Spleen (tissue), 11 donors: ENCODE measurements at regions not wholly inside any gene's neighbourhood (a gene's known extent, or its start where the extent isn't known, plus 50 kb on each side); places are given as distances from the start of the nearest gene placed in this dataset.

Source experiments
- DNase-seq: peaks from one replicate; pipeline ENCODE4 v3.0.0-alpha.2; 2020
- H3K27ac ChIP-seq, 8 donors: fragments of 200-600 bp; sonication (generic) in 7 of 8; 1 replicate in 4 of 8; 2 replicates in 4 of 8; pipeline versions ENCODE4 v1.5.0 to v1.8.0; 2016 to 2021; ENCODE audit warnings: inconsistent platforms in 4 of 8, mild to moderate bottlenecking in 4 of 8, moderate library complexity in 1 of 8
- H3K27me3 ChIP-seq, 7 donors: fragments of 200-600 bp; sonication (generic) in 6 of 7; replicated peaks in 1 of 7; 1 replicate in 4 of 7; 2 replicates in 3 of 7; pipeline versions ENCODE4 v1.5.0 to v1.8.0; 2016 to 2021; ENCODE audit warnings: inconsistent platforms in 3 of 7, mild to moderate bottlenecking in 1 of 7
- H3K36me3 ChIP-seq, 6 donors: fragments of 200-600 bp; sonication (generic) in 5 of 6; 1 replicate in 4 of 6; 2 replicates in 2 of 6; pipeline versions ENCODE4 v1.5.0 to v1.8.0; 2016 to 2021; ENCODE audit warnings: inconsistent platforms in 2 of 6
- H3K4me1 ChIP-seq, 6 donors: fragments of 200-600 bp; sonication (generic) in 5 of 6; 1 replicate in 3 of 6; 2 replicates in 3 of 6; pipeline versions ENCODE4 v1.5.0 to v1.8.0; 2016 to 2021; ENCODE audit warnings: inconsistent platforms in 3 of 6
- H3K4me3 ChIP-seq, 8 donors: fragments of 200-600 bp; sonication (generic) in 7 of 8; 1 replicate in 4 of 8; 2 replicates in 4 of 8; pipeline versions ENCODE4 v1.5.0 to v1.8.0; 2016 to 2021; ENCODE audit warnings: inconsistent platforms in 4 of 8, mild to moderate bottlenecking in 4 of 8, moderate library complexity in 2 of 8
- H3K9me3 ChIP-seq, 8 donors: fragments of 200-600 bp; sonication (generic) in 7 of 8; 1 replicate in 4 of 8; 2 replicates in 4 of 8; pipeline versions ENCODE4 v1.5.0 to v1.8.0; 2016 to 2021; ENCODE audit warnings: inconsistent platforms in 4 of 8
- CTCF ChIP-seq, 11 experiments: fragments of 200-600 bp in 7 of 11; fragments of 450-650 bp in 4 of 11; sonication (generic) in 4 of 11; IDR thresholded peaks in 8 of 11; conservative IDR thresholded peaks in 3 of 11; 1 replicate in 7 of 11; 2 replicates in 4 of 11; pipeline versions ENCODE4 v1.4.0 to v1.8.0; 2016 to 2021; ENCODE audit warnings: antibody characterized with exemption in 11 of 11, inconsistent platforms in 4 of 11, mild to moderate bottlenecking in 1 of 11
- POLR2A ChIP-seq, 3 donors: fragments of 450-650 bp; IDR thresholded peaks; one replicate each; pipeline ENCODE4 v1.5.1; 2017; ENCODE audit warnings: antibody characterized with exemption in 3 of 3, mild to moderate bottlenecking in 1 of 3
- POLR2AphosphoS5 ChIP-seq, 3 donors: sonication (generic); formaldehyde crosslinking; IDR thresholded peaks; one replicate each; pipeline ENCODE4 v1.5.1; 2017; ENCODE audit warnings: antibody characterized with exemption in 3 of 3
- WGBS, 5 donors: extraction: QIAGEN DNeasy Blood & Tissue Kit in 3 of 5; methylation state at CpG; one replicate each; pipeline versions ENCODE4 v1.1.5 to v1.1.7; 2013 to 2018; 5-methylcytosine and 5-hydroxymethylcytosine counted together
- intact Hi-C: fragments of 100-400 bp; cut with DNase I; formaldehyde crosslinking; loops from one replicate; pipeline ENCODE4 v1.15.0; 2023; ENCODE audit warnings: low total_unique reads
- donor health status: healthy with polysubstance abuse.
- donor health status: DM: no; HTN: no; CAD: no; lungs with moderate emphysema.
- donor health status: DM: no; HTN: no; CAD: no.
- donor health status: Bipolar disorder and iron deficiency.
- donor health status: healthy.
- donor health status: DM: no; HTN: no; CAD: no.
- donor health status: DM: yes; HTN: yes; CAD: no.

GRCh38 chr7:81857385-81857784 lies 87.5 kb upstream of the HGF start:
- H3K4me3 ChIP-seq, result no peak overlapping the region
- 82 to 96% (median 86%) methylated on average over 2 of the region's 2 CpGs for WGBS, 5 donors
- DNase-seq, result no peak
- H3K36me3 ChIP-seq, result no peaks in the 10 kb centered on the region
- peaks cover 0 to 6% (median 0%) of the 10 kb centered on the region in 8 donors for H3K9me3 ChIP-seq
- intact Hi-C loops, result no loop called here
- TF ChIP-seq POLR2AphosphoS5 (IDR thresholded peaks at IDR 0.05), result no peak
- TF ChIP-seq POLR2A (IDR thresholded peaks at IDR 0.05), result no peak
- TF ChIP-seq CTCF (IDR thresholded peaks at IDR 0.05 in 8 of 11, conservative IDR thresholded peaks at IDR 0.05 in 3 of 11), result no peak
- no peaks in the 10 kb centered on the region for H3K4me1 ChIP-seq
- H3K27ac ChIP-seq, result no peak overlapping the region
- no peaks in the 10 kb centered on the region for H3K27me3 ChIP-seq

- Histone ChIP-seq H3K9me3 (no peaks in the 10 kb centered on the region), H3K36me3 (no peaks in the 10 kb centered on the region), H3K4me1 (no peaks in the 10 kb centered on the region), H3K27ac (no peak overlapping the region), H3K4me3 (no peak overlapping the region), H3K27me3 (no peaks in the 10 kb centered on the region)
- intact Hi-C loops, result no loop called here
- no peak for TF ChIP-seq CTCF (IDR thresholded peaks at IDR 0.05 in 8 of 11, conservative IDR thresholded peaks at IDR 0.05 in 3 of 11)
- no peak for TF ChIP-seq POLR2AphosphoS5 (IDR thresholded peaks at IDR 0.05)
- TF ChIP-seq POLR2A (IDR thresholded peaks at IDR 0.05), result no peak
- WGBS, 5 donors, result 93 to 97% (median 94%) methylated on average over 2 of the region's 2 CpGs
- DNase-seq, result no peak
Observed at GRCh38 chr7:81854518-81854917, 84.7 kb upstream of the HGF start.

GRCh38 chr7:81852701-81853100 lies 82.9 kb upstream of the HGF start:
- Histone ChIP-seq H3K4me3 (no peak overlapping the region), H3K9me3 (no peaks in the 10 kb centered on the region), H3K36me3 (no peaks in the 10 kb centered on the region), H3K27ac (no peak overlapping the region), H3K4me1 (no peaks in the 10 kb centered on the region), H3K27me3 (no peaks in the 10 kb centered on the region)
- intact Hi-C loops, result no loop called here
- no peak for TF ChIP-seq POLR2A (IDR thresholded peaks at IDR 0.05)
- TF ChIP-seq CTCF (IDR thresholded peaks at IDR 0.05 in 8 of 11, conservative IDR thresholded peaks at IDR 0.05 in 3 of 11), result no peak
- TF ChIP-seq POLR2AphosphoS5 (IDR thresholded peaks at IDR 0.05), result no peak
- DNase-seq, result no peak

GRCh38 chr7:81851413-81851812 lies 81.6 kb upstream of the HGF start:
- H3K27me3 ChIP-seq, result no peaks in the 10 kb centered on the region
- H3K9me3 ChIP-seq, result no peaks in the 10 kb centered on the region
- H3K4me1 ChIP-seq, result peaks cover 0 to 9% (median 4%) of the 10 kb centered on the region in 6 donors
- intact Hi-C loops, result no loop called here
- TF ChIP-seq POLR2A (IDR thresholded peaks at IDR 0.05) (no peak), POLR2AphosphoS5 (IDR thresholded peaks at IDR 0.05) (no peak), CTCF (IDR thresholded peaks at IDR 0.05 in 8 of 11, conservative IDR thresholded peaks at IDR 0.05 in 3 of 11) (no peak)
- no peak overlapping the region for H3K27ac ChIP-seq
- no peak for DNase-seq
- no peak overlapping the region for H3K4me3 ChIP-seq
- H3K36me3 ChIP-seq, result no peaks in the 10 kb centered on the region
